ENCODE measurements at regions not wholly inside any gene's neighbourhood (a gene's known extent, or its start where the extent isn't known, plus 50 kb on each side); places are given as distances from the start of the nearest gene placed in this dataset.

- ATAC-seq (replicated peaks in 1 of 2) (peak; percentile 90 to 92), DNase-seq (no peak)
- peak overlapping the region; percentile 46 for H3K27ac Mint-ChIP-seq
- peaks cover 65% of the 10 kb centered on the region for H3K27me3 Mint-ChIP-seq (ENCODE audit: low read depth)
- H3K4me3 Mint-ChIP-seq: peak overlapping the region in 1 of 2 donors; percentile 71
- H3K9me3 Mint-ChIP-seq: no peaks in the 10 kb centered on the region
- peaks cover 0 to 2% of the 10 kb centered on the region in 2 donors for H3K36me3 Mint-ChIP-seq (ENCODE audit: insufficient read depth in 2 of 2)
- peaks cover 15% of the 10 kb centered on the region for H3K4me1 Mint-ChIP-seq (ENCODE audit: low read depth)
Measured at GRCh38 chr4:110296892-110297291, 98.5 kb upstream of the ELOVL6 start.

DNA sequence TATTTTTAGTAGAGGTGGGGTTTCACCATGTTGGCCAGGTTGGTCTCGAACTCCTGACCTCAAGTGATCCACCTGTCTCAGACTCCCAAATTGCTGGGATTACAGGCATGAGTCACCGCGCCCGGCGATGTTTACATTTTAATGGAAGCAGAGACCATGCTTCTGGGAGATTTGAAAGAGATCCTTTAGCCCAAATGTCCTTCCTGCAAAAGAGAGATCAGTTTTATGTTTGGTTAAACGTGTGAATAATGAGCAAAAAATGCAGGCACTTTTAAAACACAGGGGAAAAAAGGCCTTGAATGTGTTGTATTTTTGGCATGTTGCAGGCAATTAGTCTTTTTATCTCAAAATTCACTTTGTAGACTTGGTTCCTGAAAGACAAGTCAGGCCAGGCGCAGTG is 95.8 kb upstream of the ELOVL6 start:
- H3K4me1 Mint-ChIP-seq (ENCODE audit: low read depth): peaks cover 15% of the 10 kb centered on the region
- DNase-seq (no peak), ATAC-seq (replicated peaks in 1 of 2) (no peak)
- H3K36me3 Mint-ChIP-seq (ENCODE audit: insufficient read depth in 2 of 2): peaks cover 0 to 2% of the 10 kb centered on the region in 2 donors
- H3K27me3 Mint-ChIP-seq (ENCODE audit: low read depth): peaks cover 64% of the 10 kb centered on the region
- H3K9me3 Mint-ChIP-seq: no peaks in the 10 kb centered on the region
- H3K27ac Mint-ChIP-seq: no peak overlapping the region
- H3K4me3 Mint-ChIP-seq: no peak overlapping the region

DNA sequence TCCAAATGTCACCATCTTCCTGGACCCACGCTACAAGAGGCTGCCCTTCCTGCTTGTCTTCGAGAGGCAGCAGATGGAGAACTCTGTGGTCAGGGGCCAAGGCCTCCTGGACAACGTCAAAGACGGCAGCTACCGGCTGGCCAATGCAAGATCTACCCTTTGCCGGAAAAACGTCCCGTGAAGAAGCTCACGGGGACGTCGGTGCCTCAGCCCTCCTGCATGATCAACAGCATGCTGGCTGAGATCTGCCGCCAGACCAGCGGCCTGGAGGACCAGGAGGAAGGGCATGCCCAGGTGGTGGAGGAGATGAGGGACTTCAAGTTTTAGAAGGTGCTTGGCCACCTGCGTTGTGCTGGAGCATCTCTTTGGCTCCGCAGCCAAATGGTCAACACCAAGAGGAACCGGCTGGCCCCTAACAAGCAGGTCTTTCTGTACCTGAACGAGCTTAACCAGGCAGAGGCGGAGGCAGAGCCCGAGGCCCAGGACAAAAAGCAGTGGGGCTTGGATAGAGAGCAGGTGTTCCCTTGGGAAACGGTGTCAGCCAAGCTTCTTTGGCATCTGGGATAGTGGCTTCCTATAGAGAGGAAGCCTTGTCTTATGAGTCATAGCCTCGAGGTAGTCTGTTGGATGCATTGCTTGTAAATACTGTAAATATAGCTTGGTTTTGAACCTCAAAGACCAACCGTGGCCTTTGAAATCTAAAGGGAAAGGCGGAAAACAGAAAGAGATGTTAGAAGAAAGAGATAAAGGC is 94.8 kb upstream of the ELOVL6 start:
- H3K4me3 Mint-ChIP-seq: no peak overlapping the region
- no peak for DNase-seq
- no peak overlapping the region for H3K27ac Mint-ChIP-seq
- peaks cover 68% of the 10 kb centered on the region for H3K27me3 Mint-ChIP-seq (ENCODE audit: low read depth)
- no peak for ATAC-seq (replicated peaks in 1 of 2)
- H3K4me1 Mint-ChIP-seq (ENCODE audit: low read depth): peaks cover 15% of the 10 kb centered on the region
- H3K36me3 Mint-ChIP-seq (ENCODE audit: insufficient read depth in 2 of 2): peaks cover 0 to 2% of the 10 kb centered on the region in 2 donors
- H3K9me3 Mint-ChIP-seq: no peaks in the 10 kb centered on the region

GRCh38 chr4:110290511-110290910 is 92.1 kb upstream of the ELOVL6 start:
- no peak overlapping the region for H3K4me3 Mint-ChIP-seq
- DNase-seq (no peak), ATAC-seq (replicated peaks in 1 of 2) (no peak)
- peaks cover 60% of the 10 kb centered on the region for H3K27me3 Mint-ChIP-seq (ENCODE audit: low read depth)
- peaks cover 0 to 2% of the 10 kb centered on the region in 2 donors for H3K36me3 Mint-ChIP-seq (ENCODE audit: insufficient read depth in 2 of 2)
- peaks cover 11% of the 10 kb centered on the region for H3K4me1 Mint-ChIP-seq (ENCODE audit: low read depth)
- H3K9me3 Mint-ChIP-seq: no peaks in the 10 kb centered on the region
- no peak overlapping the region for H3K27ac Mint-ChIP-seq

DNA sequence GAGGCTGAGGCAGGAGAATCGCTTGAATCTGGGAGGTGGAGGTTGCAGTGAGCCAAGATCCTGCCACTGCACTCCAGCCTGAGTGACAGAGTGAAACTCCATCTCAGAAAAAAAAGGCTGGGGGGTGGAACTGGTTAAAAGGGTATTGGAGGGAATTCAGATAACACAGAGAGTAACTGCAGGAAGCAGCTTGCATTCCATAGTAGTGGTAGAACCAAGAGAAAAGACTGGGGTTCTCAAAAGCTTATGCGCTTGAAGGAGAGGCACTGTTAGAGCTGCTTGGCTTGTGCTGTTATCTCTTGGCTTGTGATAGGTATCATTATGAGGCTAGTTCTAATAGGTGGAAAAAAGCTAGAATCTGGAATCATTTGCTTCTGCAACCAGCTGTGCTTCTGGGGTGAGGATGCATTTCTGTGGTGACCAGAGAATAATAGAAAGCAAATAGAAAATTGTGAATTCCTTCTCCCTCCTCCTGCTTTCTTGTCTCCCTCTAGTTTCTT is 91.2 kb upstream of the ELOVL6 start:
- peaks cover 0 to 2% of the 10 kb centered on the region in 2 donors for H3K36me3 Mint-ChIP-seq (ENCODE audit: insufficient read depth in 2 of 2)
- H3K4me3 Mint-ChIP-seq: no peak overlapping the region
- no peaks in the 10 kb centered on the region for H3K9me3 Mint-ChIP-seq
- no peak for DNase-seq
- H3K27me3 Mint-ChIP-seq (ENCODE audit: low read depth): peaks cover 57% of the 10 kb centered on the region
- ATAC-seq (replicated peaks in 1 of 2): no peak
- H3K27ac Mint-ChIP-seq: no peak overlapping the region
- peaks cover 11% of the 10 kb centered on the region for H3K4me1 Mint-ChIP-seq (ENCODE audit: low read depth)

GRCh38 chr4:110287130-110287529 is 88.7 kb upstream of the ELOVL6 start:
- Mint-ChIP-seq H3K36me3 (ENCODE audit: insufficient read depth in 2 of 2) (no peaks in the 10 kb centered on the region), H3K9me3 (no peaks in the 10 kb centered on the region), H3K4me3 (no peak overlapping the region), H3K27me3 (ENCODE audit: low read depth) (peaks cover 44% of the 10 kb centered on the region), H3K27ac (no peak overlapping the region), H3K4me1 (ENCODE audit: low read depth) (peaks cover 11% of the 10 kb centered on the region)
- DNase-seq (peak; percentile 27 to 36), ATAC-seq (replicated peaks in 1 of 2) (peak; percentile 96 to 98)

GRCh38 chr4:110278127-110278526 is 79.7 kb upstream of the ELOVL6 start:
- DNase-seq: no peak
- Mint-ChIP-seq H3K36me3 (ENCODE audit: insufficient read depth in 2 of 2) (no peaks in the 10 kb centered on the region), H3K9me3 (no peaks in the 10 kb centered on the region), H3K27ac (no peak overlapping the region), H3K4me3 (no peak overlapping the region), H3K4me1 (ENCODE audit: low read depth) (no peaks in the 10 kb centered on the region), H3K27me3 (ENCODE audit: low read depth) (peaks cover 36% of the 10 kb centered on the region)
- ATAC-seq (replicated peaks in 1 of 2): no peak

DNA sequence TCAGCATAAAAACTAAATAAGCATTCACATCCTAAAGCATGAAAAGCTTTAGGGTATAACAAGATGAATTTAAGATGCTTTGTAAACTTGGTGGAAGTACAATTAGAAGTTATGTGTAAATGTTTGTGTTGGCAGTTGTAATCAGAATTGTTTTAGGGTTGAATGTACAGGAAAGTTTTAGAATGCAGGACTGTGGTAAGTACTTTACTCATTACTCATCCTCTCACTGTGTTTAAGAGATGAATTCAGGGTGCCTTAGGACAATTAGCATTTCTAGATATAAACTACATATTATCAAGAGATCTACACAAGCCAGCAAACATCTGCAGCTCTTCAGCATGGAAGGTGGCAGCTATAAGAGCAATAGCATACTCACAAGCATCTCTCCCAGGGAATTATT is 77.5 kb upstream of the ELOVL6 start:
- Mint-ChIP-seq H3K27ac (no peak overlapping the region), H3K9me3 (no peaks in the 10 kb centered on the region), H3K27me3 (ENCODE audit: low read depth) (peaks cover 32% of the 10 kb centered on the region), H3K4me1 (ENCODE audit: low read depth) (no peaks in the 10 kb centered on the region), H3K36me3 (ENCODE audit: insufficient read depth in 2 of 2) (no peaks in the 10 kb centered on the region), H3K4me3 (no peak overlapping the region)
- DNase-seq (no peak), ATAC-seq (replicated peaks in 1 of 2) (no peak)

DNA sequence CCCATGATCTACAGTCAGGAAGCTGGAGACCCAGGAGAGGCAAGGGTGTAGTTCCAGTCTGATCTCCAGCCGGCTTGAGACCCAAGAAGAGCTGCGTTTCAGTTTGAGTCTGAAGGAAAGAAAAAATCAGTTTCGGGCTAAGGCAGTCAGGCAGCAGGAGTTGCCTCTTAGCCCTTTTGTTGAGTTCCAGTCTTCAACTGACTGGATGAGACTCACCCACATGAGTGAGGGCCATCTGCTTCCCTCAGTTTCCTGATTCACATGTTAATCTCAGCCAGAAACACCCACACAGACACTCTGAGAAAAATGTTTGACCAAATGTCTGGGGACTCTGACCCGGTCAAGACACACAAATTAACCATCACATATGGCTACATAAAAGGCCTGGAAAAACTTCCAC is 73.6 kb upstream of the ELOVL6 start:
- H3K27me3 Mint-ChIP-seq (ENCODE audit: low read depth): peaks cover 16% of the 10 kb centered on the region
- DNase-seq (no peak), ATAC-seq (replicated peaks in 1 of 2) (no peak)
- no peaks in the 10 kb centered on the region for H3K4me1 Mint-ChIP-seq (ENCODE audit: low read depth)
- H3K9me3 Mint-ChIP-seq: no peaks in the 10 kb centered on the region
- H3K36me3 Mint-ChIP-seq (ENCODE audit: insufficient read depth in 2 of 2): no peaks in the 10 kb centered on the region
- no peak overlapping the region for H3K4me3 Mint-ChIP-seq
- H3K27ac Mint-ChIP-seq: no peak overlapping the region

GRCh38 chr4:110270492-110271197 is 72.2 kb upstream of the ELOVL6 start:
- ATAC-seq (replicated peaks in 1 of 2) (no peak), DNase-seq (no peak)
- H3K4me3 Mint-ChIP-seq: no peak overlapping the region
- no peaks in the 10 kb centered on the region for H3K4me1 Mint-ChIP-seq (ENCODE audit: low read depth)
- peaks cover 12% of the 10 kb centered on the region for H3K27me3 Mint-ChIP-seq (ENCODE audit: low read depth)
- no peaks in the 10 kb centered on the region for H3K9me3 Mint-ChIP-seq
- no peak overlapping the region for H3K27ac Mint-ChIP-seq
- no peaks in the 10 kb centered on the region for H3K36me3 Mint-ChIP-seq (ENCODE audit: insufficient read depth in 2 of 2)

GRCh38 chr4:110268790-110269189 is 70.4 kb upstream of the ELOVL6 start:
- ATAC-seq (replicated peaks in 1 of 2) (peak; percentile 28 to 29), DNase-seq (no peak)
- Mint-ChIP-seq H3K36me3 (ENCODE audit: insufficient read depth in 2 of 2) (no peaks in the 10 kb centered on the region), H3K27ac (no peak overlapping the region), H3K4me3 (no peak overlapping the region), H3K9me3 (no peaks in the 10 kb centered on the region), H3K27me3 (ENCODE audit: low read depth) (peaks cover 12% of the 10 kb centered on the region), H3K4me1 (ENCODE audit: low read depth) (no peaks in the 10 kb centered on the region)

- no peaks in the 10 kb centered on the region for H3K36me3 Mint-ChIP-seq (ENCODE audit: insufficient read depth in 2 of 2)
- peak in 1 of 2 donors; percentile 6 for DNase-seq
- H3K27me3 Mint-ChIP-seq (ENCODE audit: low read depth): peaks cover 16% of the 10 kb centered on the region
- peak; percentile 81 to 83 for ATAC-seq (replicated peaks in 1 of 2)
- H3K4me3 Mint-ChIP-seq: no peak overlapping the region
- H3K4me1 Mint-ChIP-seq (ENCODE audit: low read depth): no peaks in the 10 kb centered on the region
- H3K27ac Mint-ChIP-seq: no peak overlapping the region
- H3K9me3 Mint-ChIP-seq: no peaks in the 10 kb centered on the region
Measured at GRCh38 chr4:110268352-110268751, 69.9 kb upstream of the ELOVL6 start.

- peaks cover 16% of the 10 kb centered on the region for H3K27me3 Mint-ChIP-seq (ENCODE audit: low read depth)
Measured at GRCh38 chr4:110266136-110266535, 67.7 kb upstream of the ELOVL6 start.

More at GRCh38 chr4:110266136-110266535, 67.7 kb upstream of the ELOVL6 start:
- H3K4me3 Mint-ChIP-seq: no peak overlapping the region
- no peak overlapping the region for H3K27ac Mint-ChIP-seq
- H3K4me1 Mint-ChIP-seq (ENCODE audit: low read depth): no peaks in the 10 kb centered on the region
- DNase-seq (no peak), ATAC-seq (replicated peaks in 1 of 2) (no peak)
- H3K36me3 Mint-ChIP-seq (ENCODE audit: insufficient read depth in 2 of 2): no peaks in the 10 kb centered on the region
- H3K9me3 Mint-ChIP-seq: no peaks in the 10 kb centered on the region
